Left lung (tissue), 4 donors: ENCODE measurements at regions not wholly inside any gene's neighbourhood (a gene's known extent, or its start where the extent isn't known, plus 50 kb on each side); places are given as distances from the start of the nearest gene placed in this dataset.

ENCODE experiments used
- ATAC-seq: fragments of 200-7000 bp; cut with Tn5 transposase; one replicate; pipeline ENCODE4 v1.9.1; 2020; ENCODE audit warnings: moderate library complexity
- DNase-seq, 4 donors: peaks; one replicate each; pipeline ENCODE4 v3.0.0-alpha.2; 2013 to 2020
- H3K27ac ChIP-seq, 2 donors: fragments of 200-600 bp; sonication (generic) in 1 of 2; one replicate each; pipeline versions ENCODE4 v1.5.0 to v1.8.0; 2020 to 2021
- H3K27me3 ChIP-seq, 2 donors: fragments of 200-600 bp; sonication (generic) in 1 of 2; one replicate each; pipeline versions ENCODE4 v1.5.0 to v1.8.0; 2020 to 2021
- H3K36me3 ChIP-seq, 2 donors: fragments of 200-600 bp; sonication (generic) in 1 of 2; one replicate each; pipeline versions ENCODE4 v1.5.0 to v1.8.0; 2020 to 2021
- H3K4me1 ChIP-seq, 2 donors: fragments of 200-600 bp; one replicate each; pipeline ENCODE4 v1.8.0; 2021
- H3K4me3 ChIP-seq, 2 donors: fragments of 200-600 bp; sonication (generic) in 1 of 2; one replicate each; pipeline versions ENCODE4 v1.5.0 to v1.8.0; 2020 to 2021; ENCODE audit warnings: mild to moderate bottlenecking in 1 of 2
- H3K9me3 ChIP-seq, 2 donors: fragments of 200-600 bp; sonication (generic) in 1 of 2; one replicate each; pipeline versions ENCODE4 v1.5.0 to v1.8.0; 2020 to 2021
- intact Hi-C, 2 donors: fragments of 100-400 bp; cut with DNase I; formaldehyde crosslinking; loops; one replicate each; pipeline versions ENCODE4 v1.11.2 to v1.14.2; 2022
- TF ChIP-seq, protein P1 (sequence below), 2 donors: fragments of 200-600 bp; sonication (generic) in 1 of 2; IDR thresholded peaks; one replicate each; pipeline versions ENCODE4 v1.5.0 to v1.8.0; 2021; ENCODE audit warnings: antibody characterized with exemption in 2 of 2
- donor health status: DM: no; HTN: yes; CAD: no.
- donor health status: DM: no; HTN: no; CAD: no.

DNA sequence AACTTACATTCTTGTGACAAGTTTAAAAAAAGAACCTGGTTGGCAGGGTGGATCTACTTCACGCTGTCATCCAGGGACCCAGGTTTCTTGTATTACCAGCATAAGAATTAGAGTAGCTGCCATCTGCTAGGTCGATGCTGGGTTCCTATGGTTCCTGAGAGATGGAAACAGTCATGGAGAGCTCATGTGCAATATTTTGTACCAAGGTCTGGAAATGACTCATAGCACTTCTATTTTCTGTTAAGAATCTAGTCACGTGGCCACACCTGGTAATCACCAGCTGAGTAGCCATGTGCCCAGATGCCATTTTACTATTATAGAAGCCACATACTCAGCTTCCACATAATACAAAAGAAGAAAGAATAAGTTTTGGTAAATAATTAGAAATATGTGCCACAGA, 171.3 kb downstream of the CD83 start:
- Histone ChIP-seq H3K27ac (no peak overlapping the region), H3K36me3 (no peaks in the 10 kb centered on the region), H3K4me3 (no peak overlapping the region), H3K9me3 (no peaks in the 10 kb centered on the region), H3K27me3 (no peaks in the 10 kb centered on the region), H3K4me1 (peaks cover 0 to under 1% of the 10 kb centered on the region in 2 donors)
- TF ChIP-seq, protein P1, sequence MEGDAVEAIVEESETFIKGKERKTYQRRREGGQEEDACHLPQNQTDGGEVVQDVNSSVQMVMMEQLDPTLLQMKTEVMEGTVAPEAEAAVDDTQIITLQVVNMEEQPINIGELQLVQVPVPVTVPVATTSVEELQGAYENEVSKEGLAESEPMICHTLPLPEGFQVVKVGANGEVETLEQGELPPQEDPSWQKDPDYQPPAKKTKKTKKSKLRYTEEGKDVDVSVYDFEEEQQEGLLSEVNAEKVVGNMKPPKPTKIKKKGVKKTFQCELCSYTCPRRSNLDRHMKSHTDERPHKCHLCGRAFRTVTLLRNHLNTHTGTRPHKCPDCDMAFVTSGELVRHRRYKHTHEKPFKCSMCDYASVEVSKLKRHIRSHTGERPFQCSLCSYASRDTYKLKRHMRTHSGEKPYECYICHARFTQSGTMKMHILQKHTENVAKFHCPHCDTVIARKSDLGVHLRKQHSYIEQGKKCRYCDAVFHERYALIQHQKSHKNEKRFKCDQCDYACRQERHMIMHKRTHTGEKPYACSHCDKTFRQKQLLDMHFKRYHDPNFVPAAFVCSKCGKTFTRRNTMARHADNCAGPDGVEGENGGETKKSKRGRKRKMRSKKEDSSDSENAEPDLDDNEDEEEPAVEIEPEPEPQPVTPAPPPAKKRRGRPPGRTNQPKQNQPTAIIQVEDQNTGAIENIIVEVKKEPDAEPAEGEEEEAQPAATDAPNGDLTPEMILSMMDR (IDR thresholded peaks at IDR 0.05), result no peak
- ATAC-seq, result no peak
- intact Hi-C loops, result no loop called here
- DNase-seq, result no peak

DNA sequence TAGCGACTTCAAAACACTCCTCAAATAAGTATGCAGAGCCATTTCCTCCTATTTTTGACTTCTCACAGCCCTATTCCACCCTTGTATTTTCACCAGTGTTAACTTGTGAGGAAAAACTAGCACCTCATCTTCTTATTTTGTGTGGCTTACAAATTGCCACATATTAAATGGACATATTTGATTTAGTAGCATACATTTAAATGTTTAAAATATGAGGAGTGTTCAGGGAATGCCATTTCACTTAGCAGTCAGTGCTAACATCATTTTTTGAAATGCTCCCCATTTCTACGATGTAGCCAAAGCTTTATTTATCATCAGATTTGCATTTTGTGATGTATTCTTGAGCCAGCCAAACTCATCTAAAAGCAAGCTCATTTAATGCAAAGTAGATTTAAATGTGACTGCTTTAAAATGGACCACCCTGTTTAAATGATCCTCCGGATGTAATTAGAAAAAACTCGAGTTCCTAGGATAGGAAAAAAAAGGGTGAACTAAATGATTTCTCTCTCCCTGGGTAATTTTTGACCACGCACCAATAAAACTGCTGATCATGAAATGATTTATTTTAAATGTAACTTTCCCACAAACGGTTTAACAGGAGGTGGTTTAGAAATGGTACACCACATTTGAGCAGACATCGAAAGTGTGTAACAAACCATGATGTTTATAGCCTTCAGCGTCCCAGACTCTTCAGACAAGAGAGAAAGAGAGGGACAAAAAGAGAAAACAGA, 172.6 kb downstream of the CD83 start:
- Histone ChIP-seq H3K36me3 (no peaks in the 10 kb centered on the region), H3K27ac (no peak overlapping the region), H3K4me1 (peaks cover 0 to 4% of the 10 kb centered on the region in 2 donors), H3K9me3 (no peaks in the 10 kb centered on the region), H3K27me3 (no peaks in the 10 kb centered on the region), H3K4me3 (no peak overlapping the region)
- DNase-seq, result no peak
- TF ChIP-seq, protein P1 (IDR thresholded peaks at IDR 0.05), result no peak
- intact Hi-C loops, result no loop called here
- ATAC-seq, result no peak

DNA sequence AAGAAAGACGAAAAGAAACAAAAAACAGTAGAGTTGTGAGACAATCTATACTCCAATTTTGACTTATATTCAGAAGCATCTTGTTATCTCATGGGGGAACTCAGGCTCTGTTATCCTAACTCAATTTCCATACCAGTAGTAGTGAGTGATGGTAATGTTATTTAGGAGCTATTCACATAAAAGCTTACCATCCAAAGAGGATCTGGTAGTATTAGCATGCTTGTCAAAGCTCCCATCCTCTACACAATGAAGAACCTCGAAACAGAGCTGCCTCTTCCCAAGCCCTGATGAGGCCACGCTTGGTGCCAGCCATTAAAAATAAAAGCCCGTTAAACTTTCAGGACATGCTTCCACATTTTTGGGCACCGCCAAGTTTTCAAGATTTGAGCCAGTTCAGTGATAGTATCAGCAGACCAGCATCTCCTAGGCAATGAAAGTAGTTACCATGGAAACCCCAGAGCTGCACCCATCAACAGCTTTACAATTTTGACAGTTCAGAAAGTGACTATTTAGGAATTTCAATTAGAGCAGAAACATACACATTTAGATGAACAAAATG, 173.3 kb downstream of the CD83 start:
- no peak for ATAC-seq
- H3K4me3 ChIP-seq, result no peak overlapping the region

DNA sequence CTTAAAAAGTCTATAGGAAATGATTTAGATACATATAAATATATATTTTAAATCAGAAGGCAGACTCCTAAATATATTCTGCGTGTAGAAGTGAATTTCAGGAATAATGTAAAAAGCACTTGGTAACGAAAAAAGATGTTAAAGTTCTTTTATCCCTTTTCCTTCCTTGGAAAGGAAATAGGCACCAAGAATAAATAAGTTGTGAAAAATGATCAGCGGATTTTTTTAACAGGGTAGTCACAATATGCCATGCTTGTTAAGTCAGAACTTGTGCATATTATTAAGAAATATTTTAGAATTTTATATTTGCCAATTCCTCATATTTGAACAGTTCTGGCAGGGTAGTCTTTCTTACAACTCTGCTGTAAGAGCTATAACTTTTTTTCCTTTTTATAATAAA, 173.8 kb downstream of the CD83 start:
- TF ChIP-seq, protein P1 (IDR thresholded peaks at IDR 0.05), result no peak
- Histone ChIP-seq H3K4me3 (no peak overlapping the region), H3K4me1 (peaks cover 0 to 4% of the 10 kb centered on the region in 2 donors), H3K27ac (no peak overlapping the region), H3K36me3 (no peaks in the 10 kb centered on the region), H3K9me3 (no peaks in the 10 kb centered on the region), H3K27me3 (no peaks in the 10 kb centered on the region)
- no peak for ATAC-seq
- intact Hi-C loops, result no loop called here
- no peak for DNase-seq

More for the DNA sequence above, 173.3 kb downstream of the CD83 start:
- Histone ChIP-seq H3K4me1 (peaks cover 0 to 4% of the 10 kb centered on the region in 2 donors), H3K27ac (no peak overlapping the region), H3K36me3 (no peaks in the 10 kb centered on the region), H3K9me3 (no peaks in the 10 kb centered on the region), H3K27me3 (no peaks in the 10 kb centered on the region)
- intact Hi-C loops, result no loop called here
- TF ChIP-seq, protein P1 (IDR thresholded peaks at IDR 0.05), result no peak
- DNase-seq, result no peak

DNA sequence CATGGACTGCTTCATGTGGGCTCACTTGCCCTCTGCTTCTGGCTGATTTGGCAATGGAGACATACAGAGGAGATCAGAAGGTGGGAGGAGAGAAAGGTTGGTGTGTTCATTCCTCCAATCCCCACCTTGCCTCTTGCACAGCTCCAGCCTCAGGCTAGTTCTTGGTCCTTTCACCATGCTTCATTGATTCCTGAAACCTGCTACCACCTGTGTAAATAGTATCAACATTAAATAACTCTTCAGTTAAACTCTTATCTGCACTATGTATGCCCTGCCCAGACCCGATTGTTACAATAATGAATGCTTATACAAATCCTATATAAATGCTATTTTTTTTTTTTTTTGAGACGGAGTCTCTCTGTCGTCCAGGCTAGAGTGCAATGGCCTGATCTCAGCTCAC, 174.5 kb downstream of the CD83 start:
- H3K4me1 ChIP-seq, result peaks cover 0 to 4% of the 10 kb centered on the region in 2 donors
- no peaks in the 10 kb centered on the region for H3K36me3 ChIP-seq
- TF ChIP-seq, protein P1 (IDR thresholded peaks at IDR 0.05), result no peak
- H3K27me3 ChIP-seq, result no peaks in the 10 kb centered on the region
- DNase-seq (no peak), ATAC-seq (no peak)
- intact Hi-C loops, result no loop called here
- H3K9me3 ChIP-seq, result no peaks in the 10 kb centered on the region
- H3K4me3 ChIP-seq, result no peak overlapping the region
- no peak overlapping the region for H3K27ac ChIP-seq
